Smooth muscle cell (in vitro differentiated cells): ENCODE measurements at regions not wholly inside any gene's neighbourhood (a gene's known extent, or its start where the extent isn't known, plus 50 kb on each side); places are given as distances from the start of the nearest gene placed in this dataset.

ENCODE experiments used
- DNase-seq: peaks from one replicate; lab custom pipeline; 2025; ENCODE audit not compliant: unreplicated experiment; lab: John Stamatoyannopoulos, UW
- H2AFZ ChIP-seq: fragments of 200-600 bp; sonication (generic); 2 replicates; pipeline ENCODE4 v1.6.0; 2016; ENCODE audit warnings: antibody characterized with exemption, low read depth, mild to moderate bottlenecking
- H3F3A ChIP-seq: fragments of 200-600 bp; sonication (generic); 2 replicates; pipeline ENCODE4 v1.6.0; 2017; ENCODE audit warnings: antibody characterized with exemption, low read depth
- H3K27ac ChIP-seq: fragments of 200-600 bp; sonication (generic); 2 replicates; pipeline ENCODE4 v1.5.1; 2016; ENCODE audit warnings: low read depth, mild to moderate bottlenecking
- H3K27me3 ChIP-seq: fragments of 200-600 bp; sonication (generic); 2 replicates; pipeline ENCODE4 v1.6.1; 2016; ENCODE audit warnings: low read depth, mild to moderate bottlenecking
- H3K36me3 ChIP-seq: fragments of 200-600 bp; sonication (generic); 2 replicates; pipeline ENCODE4 v1.5.1; 2016; ENCODE audit warnings: low read depth
- H3K4me1 ChIP-seq: fragments of 200-600 bp; sonication (generic); 2 replicates; pipeline ENCODE4 v1.5.1; 2016; ENCODE audit warnings: low read depth
- H3K4me2 ChIP-seq: fragments of 200-600 bp; sonication (generic); 2 replicates; pipeline ENCODE4 v1.6.0; 2016; ENCODE audit warnings: mild to moderate bottlenecking
- H3K4me3 ChIP-seq: fragments of 200-600 bp; sonication (generic); 2 replicates; pipeline ENCODE4 v1.5.1; 2016; ENCODE audit warnings: mild to moderate bottlenecking
- H3K79me2 ChIP-seq: fragments of 200-600 bp; sonication (generic); 2 replicates; pipeline ENCODE4 v1.6.0; 2016; ENCODE audit warnings: low read depth, mild to moderate bottlenecking
- H3K9ac ChIP-seq: fragments of 200-600 bp; sonication (generic); 2 replicates; pipeline ENCODE4 v1.6.0; 2016; ENCODE audit warnings: low read depth
- H3K9me3 ChIP-seq: fragments of 200-600 bp; sonication (generic); replicated peaks from 2 replicates; pipeline ENCODE4 v1.5.1; 2016; ENCODE audit warnings: low read depth
- H4K20me1 ChIP-seq: fragments of 200-600 bp; sonication (generic); 2 replicates; pipeline ENCODE4 v1.6.0; 2016; ENCODE audit warnings: low read depth
- CTCF ChIP-seq: fragments of 200-600 bp; sonication (generic); IDR thresholded peaks from 2 replicates; pipeline ENCODE4 v1.5.1; 2017; ENCODE audit warnings: borderline replicate concordance, mild to moderate bottlenecking, antibody characterized with exemption; ENCODE audit not compliant: insufficient read depth, poor library complexity, severe bottlenecking
- WGBS: methylation state at CpG from one replicate; pipeline ENCODE4 v1.1.7; 2016; ENCODE audit warnings: low lambda C conversion rate; 5-methylcytosine and 5-hydroxymethylcytosine counted together

GRCh38 chr11:70692131-70692530 lies 293.8 kb downstream of the CTTN start:
- Histone ChIP-seq H3K4me1 (no peaks in the 10 kb centered on the region), H3K9ac (no peak overlapping the region), H3K4me2 (no peak overlapping the region), H3K27ac (no peak overlapping the region), H2AFZ (no peak overlapping the region), H3K27me3 (no peaks in the 10 kb centered on the region), H3K9me3 (no peaks in the 10 kb centered on the region), H4K20me1 (no peaks in the 10 kb centered on the region), H3K36me3 (no peaks in the 10 kb centered on the region), H3F3A (no peaks in the 10 kb centered on the region), H3K4me3 (no peak overlapping the region), H3K79me2 (no peaks in the 10 kb centered on the region)
- DNase-seq, result no peak
- WGBS, result 92% methylated on average over 5 of the region's 5 CpGs
- no peak for TF ChIP-seq CTCF

- no peak overlapping the region for H3K4me2 ChIP-seq
- no peak overlapping the region for H3K9ac ChIP-seq
- no peaks in the 10 kb centered on the region for H3K79me2 ChIP-seq
- no peaks in the 10 kb centered on the region for H3K27me3 ChIP-seq
- TF ChIP-seq CTCF, result no peak
- H3K9me3 ChIP-seq, result no peaks in the 10 kb centered on the region
- no peaks in the 10 kb centered on the region for H3K36me3 ChIP-seq
- no peak overlapping the region for H3K27ac ChIP-seq
- no peak overlapping the region for H3K4me3 ChIP-seq
- WGBS, result 95% methylated on average over 1 of the region's 1 CpG
- H4K20me1 ChIP-seq, result no peaks in the 10 kb centered on the region
- no peak overlapping the region for H2AFZ ChIP-seq
- H3F3A ChIP-seq, result no peaks in the 10 kb centered on the region
- DNase-seq, result no peak
- H3K4me1 ChIP-seq, result no peaks in the 10 kb centered on the region
These were observed 296.0 kb downstream of the CTTN start for GRCh38 chr11:70694371-70694770.

DNA sequence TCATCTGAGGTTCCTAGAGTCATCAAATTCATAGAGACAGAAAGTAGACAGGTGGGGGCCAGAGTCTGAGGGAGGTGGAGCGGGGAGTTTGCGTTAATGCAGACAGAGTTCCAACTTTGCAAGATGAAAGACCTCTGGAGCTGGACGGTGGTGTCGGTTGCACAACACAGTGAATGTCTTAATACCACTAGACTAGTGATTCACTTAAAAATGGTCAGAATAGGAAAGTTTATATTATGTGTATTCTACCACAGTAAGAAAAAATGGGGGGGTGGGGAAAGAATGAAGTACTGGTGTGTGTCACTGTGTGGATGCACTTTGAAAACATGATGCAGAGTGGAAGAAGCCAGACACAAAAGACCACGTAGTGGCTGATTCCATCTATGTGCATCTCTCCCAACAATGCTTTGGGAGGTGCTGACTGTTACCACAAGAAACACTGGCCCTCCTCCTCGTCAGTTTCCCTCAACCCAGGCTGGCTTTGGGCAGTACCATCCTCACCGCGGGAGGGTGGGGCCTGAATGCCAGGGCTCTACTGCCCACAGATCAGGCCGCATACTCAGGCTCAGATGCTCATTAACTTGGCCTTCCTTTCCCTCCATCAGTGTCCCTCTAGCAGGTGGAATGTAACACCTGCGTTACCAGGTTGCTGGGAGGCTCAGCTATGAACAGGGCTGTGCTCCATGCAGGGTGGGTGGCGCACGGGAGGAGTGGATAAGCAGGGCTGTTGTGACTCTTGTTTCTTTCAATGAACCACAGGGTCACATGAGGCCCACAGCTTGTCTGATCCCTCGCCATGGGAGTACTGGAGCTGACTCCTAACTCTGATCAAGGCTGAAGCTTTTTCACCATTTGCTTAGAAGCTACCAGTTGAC lies 297.0 kb downstream of the CTTN start:
- Histone ChIP-seq H3K79me2 (no peaks in the 10 kb centered on the region), H2AFZ (no peak overlapping the region), H4K20me1 (no peaks in the 10 kb centered on the region), H3K27me3 (no peaks in the 10 kb centered on the region), H3K27ac (no peak overlapping the region), H3K36me3 (no peaks in the 10 kb centered on the region), H3F3A (no peaks in the 10 kb centered on the region), H3K4me1 (no peaks in the 10 kb centered on the region), H3K9ac (no peak overlapping the region), H3K9me3 (no peaks in the 10 kb centered on the region), H3K4me3 (no peak overlapping the region), H3K4me2 (no peak overlapping the region)
- WGBS, result 83% methylated on average over 13 of the region's 13 CpGs
- DNase-seq, result no peak
- TF ChIP-seq CTCF, result no peak

GRCh38 chr11:70696076-70696475 lies 297.7 kb downstream of the CTTN start:
- TF ChIP-seq CTCF, result no peak
- Histone ChIP-seq H3K9me3 (no peaks in the 10 kb centered on the region), H2AFZ (no peak overlapping the region), H3K79me2 (no peaks in the 10 kb centered on the region), H3K36me3 (no peaks in the 10 kb centered on the region), H3K4me2 (no peak overlapping the region), H3K9ac (no peak overlapping the region), H3K27me3 (no peaks in the 10 kb centered on the region), H4K20me1 (no peaks in the 10 kb centered on the region), H3K4me1 (no peaks in the 10 kb centered on the region), H3K27ac (no peak overlapping the region), H3K4me3 (no peak overlapping the region), H3F3A (no peaks in the 10 kb centered on the region)
- DNase-seq, result no peak
